ENCODE measurements at regions not wholly inside any gene's neighbourhood (a gene's known extent, or its start where the extent isn't known, plus 50 kb on each side); places are given as distances from the start of the nearest gene placed in this dataset.
"Not testable (repeated sequence)": the region's sequence is repeated elsewhere in the genome, so short reads cannot be mapped to it uniquely, and the experiment has no call there.

GRCh38 chr16:77043076-77043475 is 147.9 kb upstream of the MON1B start:
- Mint-ChIP-seq H3K9me3 (peaks cover 2% of the 10 kb centered on the region), H3K36me3 (ENCODE audit: low read depth) (no peaks in the 10 kb centered on the region), H3K27ac (no peak overlapping the region), H3K4me1 (ENCODE audit: low read depth) (no peaks in the 10 kb centered on the region), H3K4me3 (no peak overlapping the region), H3K27me3 (ENCODE audit: low read depth) (peaks cover 9% of the 10 kb centered on the region)
- CTCF ChIA-PET = no interaction called here
- no peak for DNase-seq
- intact Hi-C loops (cut with micrococcal nuclease) = loop anchor here (1.0 kb wide), 2 partner anchors 126 to 1254 kb away; no protein-coding TSS in a partner anchor

DNA sequence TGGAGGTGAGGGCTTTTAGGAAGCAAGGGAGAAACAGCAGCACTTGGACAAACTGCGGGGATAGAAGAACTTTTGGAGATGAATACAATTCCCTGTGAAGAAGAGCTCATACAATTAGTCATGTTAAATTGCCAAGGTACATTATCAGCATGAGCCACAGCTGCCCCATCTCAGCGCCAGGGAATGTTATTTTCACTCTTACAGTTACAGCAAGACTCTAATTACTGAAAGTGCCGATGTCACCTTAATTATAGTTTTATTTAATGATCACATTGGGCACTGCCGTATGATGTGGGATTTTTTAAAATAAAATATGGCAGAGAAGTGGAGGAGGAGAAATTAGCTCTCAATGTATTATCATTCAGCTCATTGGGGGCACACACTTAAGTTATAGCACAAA is 144.8 kb upstream of the MON1B start:
- no peaks in the 10 kb centered on the region for H3K4me1 Mint-ChIP-seq (ENCODE audit: low read depth)
- H3K27me3 Mint-ChIP-seq (ENCODE audit: low read depth) = peaks cover 9% of the 10 kb centered on the region
- intact Hi-C loops (cut with micrococcal nuclease) = no loop called here
- H3K36me3 Mint-ChIP-seq (ENCODE audit: low read depth) = no peaks in the 10 kb centered on the region
- CTCF ChIA-PET = no interaction called here
- no peak overlapping the region for H3K27ac Mint-ChIP-seq
- peaks cover 2% of the 10 kb centered on the region for H3K9me3 Mint-ChIP-seq
- H3K4me3 Mint-ChIP-seq = no peak overlapping the region
- no peak for DNase-seq

DNA sequence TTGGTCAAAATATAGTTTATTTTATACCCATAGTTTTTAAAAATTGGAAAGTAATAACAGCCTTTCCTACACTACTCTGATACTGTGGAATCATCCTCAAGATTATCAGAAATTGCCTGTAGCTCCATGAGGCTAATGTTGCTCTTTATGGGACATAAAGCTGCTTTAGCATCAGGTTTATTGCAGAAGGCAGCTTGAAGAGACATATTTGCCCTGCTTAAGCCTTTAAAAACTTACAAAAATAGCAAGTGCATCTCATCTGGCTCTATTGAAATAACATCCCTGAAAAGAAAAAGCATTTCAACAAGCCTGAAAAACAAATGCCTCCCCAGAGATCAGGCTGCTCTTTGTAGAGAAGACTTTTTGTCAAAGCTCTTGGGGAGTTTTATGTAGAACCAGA is 142.9 kb upstream of the MON1B start:
- CTCF ChIA-PET = no interaction called here
- no peak overlapping the region for H3K27ac Mint-ChIP-seq
- H3K4me3 Mint-ChIP-seq = no peak overlapping the region
- no peak for DNase-seq
- H3K27me3 Mint-ChIP-seq (ENCODE audit: low read depth) = peaks cover 6% of the 10 kb centered on the region
- intact Hi-C loops (cut with micrococcal nuclease) = no loop called here
- peaks cover 2% of the 10 kb centered on the region for H3K9me3 Mint-ChIP-seq
- no peaks in the 10 kb centered on the region for H3K36me3 Mint-ChIP-seq (ENCODE audit: low read depth)
- no peaks in the 10 kb centered on the region for H3K4me1 Mint-ChIP-seq (ENCODE audit: low read depth)

DNA sequence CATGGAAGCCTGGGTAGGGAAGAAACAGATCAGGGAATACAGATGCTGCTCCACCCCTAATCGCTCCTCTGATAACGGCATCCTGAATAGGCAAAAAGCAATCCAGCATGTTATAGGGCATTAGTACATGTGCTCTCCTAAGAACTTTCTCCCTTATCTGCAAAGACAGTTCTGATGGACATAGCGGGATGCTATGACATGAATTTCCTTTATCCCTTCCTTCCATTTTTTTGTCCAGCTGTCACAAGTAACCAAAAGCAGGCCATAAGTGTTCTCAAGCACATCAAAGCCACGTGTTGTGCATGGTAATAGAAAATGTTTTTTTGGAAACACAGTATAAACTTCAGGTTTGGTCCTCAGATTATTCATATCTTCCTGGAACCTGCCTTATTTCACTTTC is 141.4 kb upstream of the MON1B start:
- peaks cover 6% of the 10 kb centered on the region for H3K27me3 Mint-ChIP-seq (ENCODE audit: low read depth)
- intact Hi-C loops (cut with micrococcal nuclease) = no loop called here
- no peak overlapping the region for H3K27ac Mint-ChIP-seq
- H3K4me1 Mint-ChIP-seq (ENCODE audit: low read depth) = no peaks in the 10 kb centered on the region
- no peaks in the 10 kb centered on the region for H3K36me3 Mint-ChIP-seq (ENCODE audit: low read depth)
- H3K9me3 Mint-ChIP-seq = peaks cover 2% of the 10 kb centered on the region
- no peak for DNase-seq
- CTCF ChIA-PET = no interaction called here
- no peak overlapping the region for H3K4me3 Mint-ChIP-seq

- intact Hi-C loops (cut with micrococcal nuclease); H3K27ac Mint-ChIP-seq; H3K4me1 Mint-ChIP-seq (ENCODE audit: low read depth); H3K36me3 Mint-ChIP-seq (ENCODE audit: low read depth); DNase-seq; CTCF ChIA-PET; H3K4me3 Mint-ChIP-seq; H3K9me3 Mint-ChIP-seq; H3K27me3 Mint-ChIP-seq (ENCODE audit: low read depth): not testable (repeated sequence)
These were observed 134.4 kb upstream of the MON1B start for GRCh38 chr16:77056597-77056996.

DNA sequence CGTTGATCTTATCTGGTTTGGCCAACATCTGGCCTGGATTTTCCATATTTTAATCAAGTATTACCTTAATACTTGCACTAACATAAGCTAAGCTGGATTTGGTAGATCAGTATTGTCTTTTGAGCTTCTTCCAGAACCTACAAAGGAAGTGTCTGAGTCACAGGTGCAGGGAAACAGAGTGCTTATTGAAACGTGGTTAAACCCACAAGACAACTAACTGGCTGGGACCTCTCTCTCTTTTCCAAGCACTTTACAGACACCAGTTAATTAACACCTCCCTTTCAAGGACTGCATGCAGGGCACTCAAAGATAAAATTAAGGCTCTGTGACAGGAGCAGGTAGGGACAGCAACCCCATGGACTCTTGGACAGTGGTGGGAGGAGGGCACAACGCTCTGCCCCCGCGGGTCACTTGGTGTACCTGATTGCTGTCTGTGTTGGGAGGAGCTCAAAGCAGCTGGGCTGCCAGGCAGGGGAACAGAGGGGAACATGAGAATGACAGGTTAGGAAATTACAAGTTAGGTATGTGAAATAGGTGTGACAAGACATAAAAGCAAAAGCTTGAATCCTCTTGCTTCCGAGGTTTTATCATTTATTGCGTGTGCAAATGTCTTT is 133.7 kb upstream of the MON1B start:
- peaks cover 5% of the 10 kb centered on the region for H3K9me3 Mint-ChIP-seq
- no peaks in the 10 kb centered on the region for H3K4me1 Mint-ChIP-seq (ENCODE audit: low read depth)
- H3K27me3 Mint-ChIP-seq (ENCODE audit: low read depth) = peaks cover 2% of the 10 kb centered on the region
- intact Hi-C loops (cut with micrococcal nuclease) = no loop called here
- H3K36me3 Mint-ChIP-seq (ENCODE audit: low read depth) = no peaks in the 10 kb centered on the region
- H3K27ac Mint-ChIP-seq = no peak overlapping the region
- no peak overlapping the region for H3K4me3 Mint-ChIP-seq
- DNase-seq = no peak
- CTCF ChIA-PET = interaction anchor here (0.6 kb wide), 1 partner anchor 115 kb away, joined by 3 read pairs; no protein-coding TSS in a partner anchor

DNA sequence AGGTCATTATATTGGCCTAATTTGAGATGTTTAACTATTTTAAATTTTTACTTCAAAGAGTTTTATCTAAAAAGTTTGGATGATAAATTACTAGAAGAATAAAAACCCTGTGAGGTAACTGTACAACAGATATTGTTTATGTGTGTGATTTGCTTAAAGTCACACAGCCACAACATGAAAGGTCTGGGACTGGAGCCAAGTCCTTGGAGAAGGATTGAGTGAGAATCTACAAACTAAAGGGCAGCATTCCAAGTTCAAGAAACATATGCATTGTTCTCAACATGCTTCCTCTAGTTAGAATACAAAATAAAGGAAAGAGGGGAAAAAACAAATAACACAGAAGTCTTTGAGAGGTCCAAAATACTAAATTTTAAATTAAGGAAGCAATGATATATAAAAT is 131.5 kb upstream of the MON1B start:
- Mint-ChIP-seq H3K4me1 (ENCODE audit: low read depth) (no peaks in the 10 kb centered on the region), H3K27me3 (ENCODE audit: low read depth) (peaks cover 2% of the 10 kb centered on the region), H3K36me3 (ENCODE audit: low read depth) (no peaks in the 10 kb centered on the region), H3K4me3 (no peak overlapping the region), H3K9me3 (peaks cover 5% of the 10 kb centered on the region), H3K27ac (no peak overlapping the region)
- DNase-seq = no peak
- intact Hi-C loops (cut with micrococcal nuclease) = no loop called here
- CTCF ChIA-PET = no interaction called here

- peaks cover 2% of the 10 kb centered on the region for H3K27me3 Mint-ChIP-seq (ENCODE audit: low read depth)
- CTCF ChIA-PET = interaction anchor here (0.5 kb wide), 1 partner anchor 531 kb away, joined by 3 read pairs; no protein-coding TSS in a partner anchor
- no peak overlapping the region for H3K27ac Mint-ChIP-seq
- H3K4me1 Mint-ChIP-seq (ENCODE audit: low read depth) = no peaks in the 10 kb centered on the region
- H3K9me3 Mint-ChIP-seq = peaks cover 3% of the 10 kb centered on the region
- no peaks in the 10 kb centered on the region for H3K36me3 Mint-ChIP-seq (ENCODE audit: low read depth)
- intact Hi-C loops (cut with micrococcal nuclease) = no loop called here
- no peak for DNase-seq
- no peak overlapping the region for H3K4me3 Mint-ChIP-seq
These were observed 130.4 kb upstream of the MON1B start for GRCh38 chr16:77060614-77061013.

GRCh38 chr16:77062878-77063675 is 127.9 kb upstream of the MON1B start:
- H3K9me3 Mint-ChIP-seq = no peaks in the 10 kb centered on the region
- no peaks in the 10 kb centered on the region for H3K4me1 Mint-ChIP-seq (ENCODE audit: low read depth)
- H3K27me3 Mint-ChIP-seq (ENCODE audit: low read depth) = peaks cover 13% of the 10 kb centered on the region
- DNase-seq = no peak
- intact Hi-C loops (cut with micrococcal nuclease) = no loop called here
- no peak overlapping the region for H3K4me3 Mint-ChIP-seq
- H3K27ac Mint-ChIP-seq = no peak overlapping the region
- no peaks in the 10 kb centered on the region for H3K36me3 Mint-ChIP-seq (ENCODE audit: low read depth)
- CTCF ChIA-PET = interaction anchor here (0.6 kb wide), 1 partner anchor 28 kb away, joined by 4 read pairs; no protein-coding TSS in a partner anchor

DNA sequence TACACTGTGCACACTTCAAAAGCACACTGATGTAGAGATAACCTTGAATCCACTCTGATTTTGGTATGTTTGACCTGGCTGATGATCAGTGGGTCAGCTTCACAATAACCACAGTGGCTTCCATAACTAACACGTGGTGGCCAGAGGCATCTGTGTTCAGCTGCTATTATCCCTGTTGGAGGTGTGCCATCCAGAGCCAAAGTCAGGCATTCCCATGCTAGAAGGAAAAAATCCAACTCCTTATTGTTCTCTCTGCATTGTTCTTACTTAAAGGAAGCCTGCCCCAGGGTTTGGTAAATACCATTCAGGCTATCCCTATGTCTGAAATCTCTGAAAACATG is 127.3 kb upstream of the MON1B start:
- peaks cover 13% of the 10 kb centered on the region for H3K27me3 Mint-ChIP-seq (ENCODE audit: low read depth)
- no peaks in the 10 kb centered on the region for H3K36me3 Mint-ChIP-seq (ENCODE audit: low read depth)
- no peaks in the 10 kb centered on the region for H3K4me1 Mint-ChIP-seq (ENCODE audit: low read depth)
- no peak overlapping the region for H3K4me3 Mint-ChIP-seq
- no peaks in the 10 kb centered on the region for H3K9me3 Mint-ChIP-seq
- no peak for DNase-seq
- no peak overlapping the region for H3K27ac Mint-ChIP-seq
- CTCF ChIA-PET = interaction anchor here (0.6 kb wide), 1 partner anchor 28 kb away, joined by 4 read pairs; no protein-coding TSS in a partner anchor
- intact Hi-C loops (cut with micrococcal nuclease) = no loop called here

- Mint-ChIP-seq H3K4me1 (ENCODE audit: low read depth) (no peaks in the 10 kb centered on the region), H3K4me3 (no peak overlapping the region), H3K27me3 (ENCODE audit: low read depth) (peaks cover 13% of the 10 kb centered on the region), H3K36me3 (ENCODE audit: low read depth) (no peaks in the 10 kb centered on the region), H3K27ac (no peak overlapping the region), H3K9me3 (no peaks in the 10 kb centered on the region)
- intact Hi-C loops (cut with micrococcal nuclease) = no loop called here
- no peak for DNase-seq
- CTCF ChIA-PET = interaction anchor here (0.6 kb wide), 1 partner anchor 29 kb away, joined by 4 read pairs; no protein-coding TSS in a partner anchor
These were observed 127.0 kb upstream of the MON1B start for GRCh38 chr16:77064037-77064436.

- CTCF ChIA-PET = no interaction called here
- Mint-ChIP-seq H3K4me1 (ENCODE audit: low read depth) (no peaks in the 10 kb centered on the region), H3K9me3 (no peaks in the 10 kb centered on the region), H3K4me3 (no peak overlapping the region), H3K27me3 (ENCODE audit: low read depth) (peaks cover 18% of the 10 kb centered on the region), H3K27ac (no peak overlapping the region), H3K36me3 (ENCODE audit: low read depth) (no peaks in the 10 kb centered on the region)
- DNase-seq = no peak
- intact Hi-C loops (cut with micrococcal nuclease) = no loop called here
These were observed 124.0 kb upstream of the MON1B start for GRCh38 chr16:77066896-77067496.

GRCh38 chr16:77067900-77068299 is 123.1 kb upstream of the MON1B start:
- Mint-ChIP-seq H3K9me3 (no peaks in the 10 kb centered on the region), H3K27me3 (ENCODE audit: low read depth) (peaks cover 18% of the 10 kb centered on the region), H3K4me1 (ENCODE audit: low read depth) (no peaks in the 10 kb centered on the region), H3K27ac (no peak overlapping the region), H3K36me3 (ENCODE audit: low read depth) (no peaks in the 10 kb centered on the region), H3K4me3 (no peak overlapping the region)
- intact Hi-C loops (cut with micrococcal nuclease) = no loop called here
- no peak for DNase-seq
- CTCF ChIA-PET = interaction anchor here (0.7 kb wide), 1 partner anchor 468 kb away, joined by 3 read pairs; no protein-coding TSS in a partner anchor
